Dedifferentiated amniotic fluid mesenchymal stem cell (primary cell): ENCODE measurements at regions not wholly inside any gene's neighbourhood (a gene's known extent, or its start where the extent isn't known, plus 50 kb on each side); places are given as distances from the start of the nearest gene placed in this dataset.

Experiments
- DNase-seq: peaks from one replicate; pipeline ENCODE4 v3.0.0-alpha.2; 2016; ENCODE audit errors: extremely low spot score

DNA sequence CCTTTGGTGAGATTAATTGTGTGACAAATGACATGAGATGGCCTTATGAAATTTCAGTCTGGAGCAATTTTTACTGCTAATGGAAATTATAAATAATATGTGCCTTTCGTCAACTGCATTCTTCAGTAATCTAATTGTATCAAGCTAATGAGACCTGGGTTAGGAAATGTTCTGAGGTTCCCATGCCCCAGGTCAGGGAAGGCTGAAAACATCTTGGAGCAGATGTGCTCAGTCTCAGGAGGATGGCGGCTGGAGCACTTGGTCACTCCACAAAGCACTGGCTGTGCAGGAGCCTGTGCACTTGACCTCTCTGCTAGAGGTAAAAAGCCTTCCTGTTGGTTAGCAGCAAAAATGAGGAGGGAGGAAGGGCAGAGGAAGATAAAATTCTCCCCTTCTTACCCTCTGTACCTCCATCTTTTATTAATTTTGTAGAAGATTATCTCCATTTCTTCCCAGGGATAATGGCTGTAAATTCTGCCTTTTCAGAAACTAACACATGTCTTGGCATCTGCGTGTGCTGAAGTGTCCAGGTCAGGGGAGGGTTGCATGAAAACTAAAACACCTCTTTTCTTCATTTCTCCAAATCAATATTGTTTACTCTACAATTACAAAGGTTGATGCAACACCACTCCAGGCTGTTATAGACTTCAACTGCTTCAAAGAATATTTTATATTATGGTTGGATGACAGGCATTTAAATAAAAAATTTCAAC is 1606.4 kb upstream of the ACVR2A start:
- DNase-seq, result no peak

DNA sequence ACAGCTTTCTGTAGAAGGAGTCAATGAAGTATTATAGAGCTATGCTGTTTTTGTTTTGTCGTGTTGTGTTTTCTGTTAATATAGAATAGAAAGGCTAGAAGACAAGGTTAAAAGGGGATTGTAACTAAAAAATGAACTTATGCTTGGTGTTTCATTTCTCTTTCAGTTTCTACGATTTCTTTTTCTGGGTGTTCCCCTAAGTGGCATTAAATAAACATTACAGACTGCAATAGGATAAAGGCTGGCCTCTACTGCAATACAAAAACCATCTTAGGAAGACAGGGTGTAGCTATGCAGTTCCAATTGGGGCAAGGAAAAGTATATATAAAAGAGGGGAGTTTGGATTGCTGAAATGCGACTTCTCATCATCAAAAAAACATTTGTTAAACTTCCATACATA is 1609.7 kb upstream of the ACVR2A start:
- DNase-seq, result no peak

DNA sequence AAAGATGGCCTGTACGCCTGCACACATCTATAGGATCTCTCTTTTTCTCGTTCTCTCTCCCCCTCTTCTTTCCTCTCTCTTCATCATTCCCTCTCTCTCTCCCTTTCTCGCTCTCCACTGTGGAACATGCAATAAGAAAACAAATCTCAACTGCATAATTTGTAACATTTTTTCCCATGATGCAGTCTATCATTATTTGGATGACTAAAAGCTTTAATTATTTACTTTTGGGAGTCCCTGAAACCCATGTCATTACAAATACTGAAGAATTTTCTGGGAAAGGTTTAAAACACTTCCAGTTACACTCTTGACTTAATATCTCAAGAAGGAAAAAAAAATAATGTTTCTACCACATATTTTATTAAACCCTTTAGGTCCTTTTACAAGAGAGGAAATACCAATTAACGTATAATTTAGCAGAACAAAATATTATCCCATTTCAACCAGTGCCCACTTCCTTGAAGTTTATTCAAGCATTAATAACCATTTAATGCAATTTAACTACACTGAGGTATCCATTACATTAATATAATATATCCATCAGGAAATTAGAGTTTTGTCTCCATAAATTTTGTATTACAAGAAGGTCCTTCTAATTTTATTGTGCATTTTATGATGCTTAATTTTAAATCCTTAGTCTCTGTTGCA is 1615.2 kb upstream of the ACVR2A start:
- DNase-seq, result no peak

DNA sequence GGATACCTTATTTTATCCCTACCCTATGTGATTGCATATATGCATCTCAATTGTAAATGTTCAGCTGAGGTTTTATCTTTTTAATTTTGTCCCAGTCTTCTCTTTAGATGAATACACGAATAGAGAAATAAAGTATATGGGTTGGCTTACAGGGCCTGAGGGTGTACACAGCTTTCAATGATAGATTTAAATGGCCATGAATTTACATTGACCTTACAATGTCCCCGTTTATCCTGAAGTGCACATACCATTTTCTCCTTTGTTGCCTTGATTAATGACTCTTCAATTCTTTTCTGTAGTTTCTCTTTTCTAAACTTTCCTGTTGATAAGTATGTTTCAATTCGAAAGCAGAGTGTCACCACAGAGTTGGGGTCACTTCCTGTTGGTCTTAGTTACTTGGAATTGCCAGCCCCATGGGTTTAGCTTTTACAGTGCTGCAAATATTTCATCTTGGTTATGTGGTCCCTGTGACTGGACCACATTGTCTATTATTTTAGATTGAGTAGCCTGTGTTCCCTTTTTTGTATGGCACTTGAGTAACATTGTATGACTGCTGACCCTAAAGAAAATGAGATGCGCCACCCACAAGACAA is 1616.3 kb upstream of the ACVR2A start:
- no peak for DNase-seq

DNA sequence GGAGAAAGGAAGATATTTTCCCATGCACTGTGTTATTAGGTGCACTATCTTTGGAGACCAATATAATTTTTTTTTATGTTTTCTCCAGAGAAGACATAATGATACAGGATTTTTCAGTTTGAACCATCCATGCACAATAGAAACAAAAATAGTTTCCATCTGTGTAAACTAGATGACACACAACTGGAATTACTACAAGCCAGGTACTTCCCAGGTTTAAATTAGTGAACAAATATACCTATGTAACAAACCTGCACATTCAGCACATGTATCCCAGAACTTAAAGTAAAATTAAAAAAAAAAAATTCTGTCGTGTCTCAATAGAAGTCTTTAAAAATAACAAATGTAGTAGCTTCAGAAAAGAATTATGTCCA is 1616.8 kb upstream of the ACVR2A start:
- no peak for DNase-seq

DNA sequence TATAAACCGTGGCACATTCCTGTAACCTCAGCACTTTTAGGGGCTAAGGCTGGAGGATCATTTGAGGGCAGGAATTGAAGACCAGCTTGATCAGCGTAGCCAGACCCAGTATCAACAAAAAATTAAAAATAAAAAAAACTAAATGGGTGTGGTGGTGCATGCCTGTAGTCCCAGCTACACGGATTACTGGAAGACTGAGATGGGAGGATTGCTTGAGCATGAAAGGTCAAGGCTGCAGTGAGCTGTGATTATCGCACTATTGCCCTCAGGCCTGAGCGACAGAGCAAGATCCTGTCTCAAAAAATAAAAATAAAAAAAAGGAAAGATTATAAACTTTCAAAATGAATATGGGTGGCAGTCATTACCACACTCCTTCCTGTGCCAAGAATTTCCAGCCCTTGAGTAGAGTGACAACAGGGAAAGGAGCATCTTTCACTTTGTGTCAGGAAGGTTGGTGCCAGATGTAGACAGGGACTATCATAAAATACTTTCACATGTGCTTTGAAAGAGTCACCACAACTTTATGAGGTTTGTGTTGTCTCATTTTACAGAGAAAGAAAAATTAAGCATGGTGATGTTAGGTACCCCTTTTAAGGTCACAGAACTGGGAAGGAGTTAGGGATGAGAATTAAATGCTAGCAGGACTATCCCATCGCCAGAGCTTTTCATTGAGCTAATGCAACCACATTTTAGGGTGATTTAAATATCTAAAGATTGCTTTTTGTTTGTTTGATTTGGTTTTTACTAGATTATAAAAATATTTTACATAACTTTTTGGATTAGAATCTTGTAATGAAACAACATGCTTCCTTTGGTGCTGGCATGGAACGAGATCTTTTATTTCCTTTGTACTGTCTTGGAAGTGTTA is 1617.4 kb upstream of the ACVR2A start:
- no peak for DNase-seq

DNA sequence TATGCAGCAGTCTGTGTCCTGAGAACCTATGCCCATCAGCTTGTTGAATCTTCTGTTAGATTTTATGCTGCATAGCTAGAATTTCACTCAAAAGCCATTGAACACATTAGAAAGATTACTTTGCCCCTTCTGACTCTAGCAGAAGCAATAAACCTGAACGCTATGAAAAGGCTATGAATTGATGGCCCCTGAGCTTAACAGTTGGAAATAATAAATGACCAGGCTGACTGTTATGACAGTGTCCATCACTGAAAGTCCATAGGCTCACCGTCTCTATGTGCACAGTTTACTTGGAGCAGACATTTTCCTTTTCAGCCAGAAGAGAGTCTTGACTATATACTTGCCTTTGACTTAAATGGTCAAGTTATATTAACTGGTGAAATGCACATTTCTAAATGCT is 1618.8 kb upstream of the ACVR2A start:
- DNase-seq, result no peak

DNA sequence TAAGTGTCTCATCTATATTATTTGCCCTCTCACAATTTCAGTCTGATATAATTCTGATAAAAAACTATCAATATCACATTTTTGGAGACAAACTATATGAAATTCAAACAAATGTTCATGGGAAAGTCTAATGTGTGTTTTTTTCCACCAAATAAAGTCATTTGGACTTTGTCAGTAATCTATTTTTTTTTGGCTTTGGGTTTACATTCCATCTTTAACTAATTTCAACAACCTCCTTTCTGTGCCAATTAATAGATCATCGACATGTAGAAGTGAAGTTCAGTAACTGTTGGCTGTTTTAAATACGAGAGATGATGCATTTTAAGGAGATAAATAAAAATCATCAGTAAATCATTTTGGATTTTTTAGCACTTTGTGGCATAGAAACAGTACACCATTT is 1623.0 kb upstream of the ACVR2A start:
- no peak for DNase-seq

DNA sequence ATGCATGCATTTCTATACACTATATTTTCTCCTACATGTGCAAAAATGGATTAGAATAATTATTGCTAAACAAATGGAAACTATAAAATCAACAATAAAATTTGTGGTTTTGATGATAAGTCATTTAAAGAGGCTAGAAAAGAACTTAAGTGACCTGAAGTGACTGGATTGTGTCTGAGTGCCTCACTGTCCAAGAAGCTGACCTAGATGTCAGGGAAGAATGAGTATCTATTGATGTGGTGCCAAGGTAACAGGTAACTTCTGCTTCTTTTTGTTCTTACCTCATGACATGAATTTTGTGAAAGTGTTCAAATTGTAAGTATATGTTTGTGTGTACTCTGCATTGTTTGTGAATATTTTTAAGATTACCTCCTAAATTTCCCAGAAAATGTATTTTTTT is 1623.9 kb upstream of the ACVR2A start:
- DNase-seq, result no peak

DNA sequence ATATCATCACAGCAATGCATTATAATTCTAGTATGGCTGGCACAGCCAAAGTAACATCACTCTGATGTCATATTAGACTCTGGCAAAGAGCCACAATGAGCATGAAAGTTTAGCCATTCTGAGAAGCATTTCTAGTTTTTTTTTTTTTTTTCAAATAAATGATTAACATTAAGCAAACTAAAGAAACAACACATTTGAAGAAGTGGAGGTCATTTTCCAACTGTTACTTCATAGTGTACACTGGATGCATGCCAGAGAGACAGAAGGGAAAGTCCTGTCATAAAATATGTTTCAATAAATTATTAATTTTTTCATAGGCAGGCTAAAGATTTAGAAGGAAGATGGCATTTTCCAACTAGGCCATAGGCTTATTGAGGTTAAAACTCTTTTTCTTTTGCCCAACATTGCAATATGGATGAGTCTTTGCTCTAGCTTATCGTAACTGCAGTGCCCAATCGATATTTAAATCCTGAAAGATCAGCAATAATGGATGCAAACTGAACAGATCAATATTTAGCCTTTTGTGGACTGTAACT is 1630.4 kb upstream of the ACVR2A start:
- DNase-seq, result no peak

DNA sequence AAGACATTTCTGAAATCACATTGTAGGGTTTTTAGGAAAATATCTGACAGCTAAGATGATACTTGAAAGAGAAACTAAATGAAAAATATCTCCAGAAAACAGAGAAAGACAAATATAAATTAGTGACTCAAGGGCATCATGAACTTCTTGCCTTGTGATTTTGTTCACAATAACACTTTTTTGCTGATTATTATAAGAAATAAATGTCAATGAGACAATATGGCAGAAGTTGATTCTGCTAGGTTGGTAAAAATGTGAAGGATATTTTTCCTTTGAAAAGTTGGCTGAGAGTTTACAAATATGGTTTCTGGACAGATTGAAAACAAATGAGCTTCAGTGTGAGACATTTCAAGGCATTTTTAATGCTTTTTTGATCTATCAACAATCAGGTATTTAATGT is 1631.2 kb upstream of the ACVR2A start:
- no peak for DNase-seq

DNA sequence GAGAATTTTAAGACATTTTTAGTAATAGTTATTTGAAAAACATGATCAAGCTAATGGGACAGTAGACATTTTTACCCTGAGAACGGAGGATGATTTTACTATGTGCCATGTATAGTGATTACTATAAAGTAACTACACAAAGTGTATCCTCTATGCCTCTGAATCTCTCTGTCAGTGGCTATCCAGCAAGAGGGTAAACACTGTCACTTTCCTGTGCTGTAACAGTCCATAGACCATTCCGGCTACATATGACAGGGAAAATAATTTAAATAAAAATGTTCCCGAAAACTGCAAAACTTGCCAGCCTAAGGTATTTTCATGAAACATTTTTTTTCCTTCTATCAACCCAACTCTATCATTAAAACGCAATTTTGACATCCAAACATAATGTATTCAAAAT is 1632.2 kb upstream of the ACVR2A start:
- no peak for DNase-seq

DNA sequence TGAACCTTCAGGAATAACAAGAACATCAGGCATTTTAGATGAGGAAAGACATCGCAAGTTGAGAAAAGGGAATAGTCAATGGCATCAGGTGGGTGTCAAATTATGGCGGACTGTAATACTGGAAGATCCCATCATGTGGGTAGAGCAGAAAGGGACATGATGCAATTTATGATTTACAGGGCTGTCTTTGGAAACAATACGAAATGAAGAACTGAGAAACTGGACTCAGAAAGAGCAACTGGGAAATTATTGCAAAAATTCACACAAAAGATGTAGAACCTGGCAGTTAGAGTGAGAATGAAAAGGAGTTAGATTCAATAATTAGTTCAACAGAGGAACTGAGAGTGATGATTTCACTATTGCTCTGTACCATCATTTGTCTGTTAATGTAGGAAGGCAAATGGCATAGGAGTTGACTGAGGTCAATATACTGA is 1635.0 kb upstream of the ACVR2A start:
- DNase-seq, result no peak

DNA sequence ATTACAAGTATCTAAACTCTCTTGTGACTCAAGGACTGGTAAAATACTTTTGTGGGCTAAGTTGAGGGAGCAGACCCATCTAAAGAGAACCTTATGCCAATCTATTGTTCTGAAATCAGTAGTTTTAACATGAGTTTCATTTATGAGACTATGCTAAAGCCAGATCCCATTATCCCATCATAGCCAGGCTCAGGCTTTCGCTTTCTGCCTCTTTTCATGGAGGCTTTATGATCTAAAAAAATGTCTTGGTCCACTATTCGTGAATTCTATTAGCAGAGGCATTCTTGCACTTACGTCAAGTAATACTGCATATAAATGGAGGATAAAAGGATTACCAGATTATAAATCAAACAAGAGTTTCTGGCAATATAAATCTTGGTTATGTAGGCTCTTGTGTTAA is 1636.9 kb upstream of the ACVR2A start:
- no peak for DNase-seq

DNA sequence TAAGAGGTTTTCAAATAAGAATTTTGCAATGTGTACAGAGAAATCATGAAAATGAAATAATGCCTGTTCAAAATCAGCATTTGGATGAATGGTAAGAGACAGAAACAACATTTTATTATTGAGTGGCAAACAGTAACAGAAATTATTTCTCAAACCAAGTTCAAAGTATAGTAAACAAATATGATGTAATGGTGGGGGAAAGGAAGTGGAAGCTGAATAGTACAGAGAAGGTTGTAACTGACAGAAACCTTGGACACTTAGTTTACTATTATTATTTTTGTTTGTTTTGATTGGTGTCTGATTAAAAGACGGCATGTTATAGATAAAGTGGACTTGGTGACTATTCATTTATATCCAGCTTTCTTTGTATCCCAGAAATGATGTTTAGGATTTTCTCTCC is 1637.4 kb upstream of the ACVR2A start:
- no peak for DNase-seq

DNA sequence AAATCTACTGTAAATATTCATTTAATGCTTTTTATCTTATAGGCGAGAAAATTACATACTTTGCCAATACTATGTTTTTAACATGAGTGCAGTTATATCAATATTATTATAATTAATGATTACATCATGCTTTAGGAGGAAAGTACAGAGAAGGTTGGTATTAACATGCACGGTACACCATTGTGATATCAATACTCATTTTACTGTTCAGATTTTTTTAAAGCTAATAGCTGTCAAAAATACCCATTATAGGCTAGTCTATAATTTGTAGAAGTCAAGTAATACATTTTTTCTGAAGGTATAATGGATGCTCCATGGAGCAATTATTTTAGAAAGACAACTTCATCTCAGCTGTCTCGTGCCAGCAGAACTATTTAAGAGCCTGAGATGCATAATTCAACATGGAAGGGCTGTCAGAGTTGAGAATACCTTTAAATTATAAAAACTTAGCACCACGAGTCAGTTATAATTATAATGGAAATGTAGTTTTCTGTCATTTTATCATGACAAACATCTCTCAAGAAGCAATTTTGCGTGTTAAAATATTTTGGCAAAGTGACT is 1641.7 kb upstream of the ACVR2A start:
- DNase-seq, result no peak

DNA sequence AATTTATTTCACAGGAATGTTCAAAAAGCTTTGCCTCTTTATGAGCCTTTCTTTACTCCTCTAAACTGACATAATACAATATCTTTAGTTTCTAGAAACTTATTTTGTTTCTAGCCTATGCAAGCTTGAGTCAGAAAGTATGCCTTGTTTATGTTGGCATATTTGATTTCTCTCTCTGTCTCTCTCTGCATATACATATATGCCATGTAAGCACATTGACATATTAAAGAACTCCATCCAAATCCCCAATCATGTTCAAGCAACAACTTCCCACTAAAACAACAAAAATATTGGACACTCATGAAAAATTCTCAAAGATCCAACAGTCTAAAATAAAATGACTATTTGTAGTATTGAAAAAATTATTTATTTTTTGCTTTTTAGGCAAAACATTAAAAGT is 1651.2 kb upstream of the ACVR2A start:
- DNase-seq, result no peak

DNA sequence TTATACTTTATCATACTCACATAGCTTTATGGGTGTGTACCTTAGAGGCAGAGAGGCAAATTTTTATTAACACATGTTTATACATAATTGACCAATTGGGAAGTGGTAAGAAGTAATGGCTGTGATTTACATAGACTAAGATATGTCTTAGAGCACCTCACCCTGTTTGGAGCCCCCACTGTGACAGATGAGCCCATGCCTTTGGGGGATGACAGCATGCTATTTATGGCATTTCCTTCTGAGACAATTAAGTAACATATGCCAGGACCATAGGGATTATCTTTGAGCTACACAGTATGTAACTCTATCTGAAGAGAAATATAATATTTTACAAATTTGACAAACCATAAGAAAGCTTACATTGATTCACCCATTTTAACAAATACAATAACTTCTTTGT is 1655.3 kb upstream of the ACVR2A start:
- DNase-seq, result no peak

DNA sequence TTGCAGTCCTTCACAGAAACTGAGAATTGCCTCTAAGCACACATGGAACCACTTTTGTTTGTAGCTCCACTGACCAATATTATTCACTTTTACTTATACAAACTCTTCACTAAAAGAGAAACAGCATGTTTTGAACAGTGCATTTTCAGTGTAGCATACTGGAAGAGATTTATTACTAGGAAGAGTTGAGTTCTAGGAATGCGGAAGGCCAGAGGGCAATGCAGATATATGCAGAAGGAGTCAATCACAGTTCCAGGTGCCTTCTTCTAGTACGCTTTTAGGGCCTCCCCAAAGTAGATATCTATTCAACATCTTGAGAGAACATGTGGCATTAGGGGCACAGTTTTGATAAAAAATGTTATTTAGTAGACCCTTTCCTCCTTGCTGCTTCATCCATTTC is 1654.0 kb upstream of the ZEB2 start:
- DNase-seq, result no peak

DNA sequence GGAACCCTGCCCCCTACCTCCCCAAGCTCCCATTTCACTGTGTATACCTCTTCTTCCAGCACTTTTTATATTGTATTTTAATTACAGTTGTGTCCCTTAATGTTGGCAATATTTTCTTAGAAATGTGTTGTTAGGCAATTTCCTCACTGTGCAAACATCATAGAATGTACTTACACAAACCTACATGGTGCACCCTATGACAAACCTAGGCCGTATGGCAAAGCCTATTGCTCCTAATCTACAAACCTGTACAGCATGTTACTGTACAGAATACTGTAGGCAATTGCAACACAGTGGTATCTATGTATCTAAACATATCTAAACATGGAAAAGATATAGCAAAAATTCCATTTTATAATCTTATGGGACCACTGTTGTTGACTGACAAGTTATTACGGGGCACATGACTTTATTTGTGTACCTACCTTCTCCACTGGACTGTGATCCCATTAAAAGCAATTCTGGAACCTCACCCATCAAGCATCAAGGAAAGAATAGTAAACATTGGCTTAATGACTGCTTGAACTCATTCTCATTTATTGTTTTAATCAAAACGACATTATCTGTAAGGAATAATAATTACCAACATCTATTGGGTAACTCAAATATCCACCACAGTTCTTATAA is 1641.5 kb upstream of the ZEB2 start:
- no peak for DNase-seq

DNA sequence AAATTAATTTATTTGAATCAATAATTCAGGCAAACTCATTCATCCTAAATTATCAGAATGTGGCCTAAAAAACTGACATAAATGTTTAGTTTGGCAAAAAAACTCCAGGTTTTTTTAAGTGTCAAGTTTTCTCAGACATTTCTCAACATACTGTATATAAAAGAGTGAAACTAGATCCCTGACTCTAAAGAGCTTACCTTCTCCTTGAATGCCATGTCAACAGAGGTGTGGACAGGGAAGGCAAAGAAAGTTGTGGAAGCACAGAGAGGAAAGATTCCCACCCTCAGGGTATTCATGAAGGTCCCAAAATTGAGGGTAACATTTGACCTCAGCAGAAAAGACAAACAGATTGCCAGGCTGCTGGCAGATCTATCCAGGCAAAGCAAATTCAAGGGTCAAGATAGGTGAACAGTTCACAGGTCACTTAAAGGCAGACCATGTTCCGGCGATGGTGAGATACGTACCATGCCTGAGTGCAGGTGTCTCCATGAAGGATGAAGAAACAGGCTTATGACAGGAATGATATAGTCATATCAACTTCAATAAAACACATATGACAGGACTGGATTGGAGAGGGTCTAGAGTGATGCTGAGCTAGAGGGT is 1638.3 kb upstream of the ZEB2 start:
- no peak for DNase-seq
